Esophagus muscularis mucosa (tissue), 4 donors: ENCODE measurements at regions not wholly inside any gene's neighbourhood (a gene's known extent, or its start where the extent isn't known, plus 50 kb on each side); places are given as distances from the start of the nearest gene placed in this dataset.

Experiments
- DNase-seq: peaks from one replicate; pipeline ENCODE4 v3.0.0-alpha.2; 2017; ENCODE audit errors: extremely low spot score
- H3K27ac ChIP-seq, 4 donors: fragments of 200-600 bp; sonication (generic); replicated peaks in 1 of 4; 1 replicate in 3 of 4; 2 replicates in 1 of 4; pipeline ENCODE4 v1.5.1; 2016 to 2019; ENCODE audit warnings: mild to moderate bottlenecking in 1 of 4
- H3K27me3 ChIP-seq, 4 donors: fragments of 200-600 bp; sonication (generic); one replicate each; pipeline versions ENCODE4 v1.5.1 to v1.6.0; 2016 to 2019
- H3K36me3 ChIP-seq, 4 donors: fragments of 200-600 bp; sonication (generic); one replicate each; pipeline ENCODE4 v1.5.1; 2016 to 2019
- H3K4me1 ChIP-seq, 4 donors: fragments of 200-600 bp; sonication (generic); one replicate each; pipeline ENCODE4 v1.5.1; 2016 to 2019
- H3K4me3 ChIP-seq, 4 donors: fragments of 200-600 bp; sonication (generic); 1 replicate in 2 of 4; 2 replicates in 2 of 4; pipeline ENCODE4 v1.5.1; 2016 to 2019; ENCODE audit warnings: mild to moderate bottlenecking in 4 of 4, moderate library complexity in 1 of 4
- H3K9me3 ChIP-seq, 4 donors: fragments of 200-600 bp; sonication (generic); 1 replicate in 3 of 4; 2 replicates in 1 of 4; pipeline ENCODE4 v1.5.1; 2016 to 2019
- EP300 ChIP-seq: sonication (generic); formaldehyde crosslinking; IDR thresholded peaks from one replicate; pipeline ENCODE4 v1.6.1; 2017; ENCODE audit warnings: antibody characterized with exemption
- POLR2A ChIP-seq: fragments of 450-650 bp; IDR thresholded peaks from one replicate; pipeline ENCODE4 v1.6.1; 2017; ENCODE audit warnings: antibody characterized with exemption, moderate library complexity, mild to moderate bottlenecking, low read depth
- POLR2AphosphoS5 ChIP-seq, 2 donors: sonication (generic); formaldehyde crosslinking; IDR thresholded peaks; one replicate each; pipeline ENCODE4 v1.6.1; 2017; ENCODE audit warnings: antibody characterized with exemption in 2 of 2
- WGBS: methylation state at CpG from one replicate; pipeline ENCODE4 v1.1.5; 2018; 5-methylcytosine and 5-hydroxymethylcytosine counted together
- intact Hi-C: fragments of 100-400 bp; cut with DNase I; formaldehyde crosslinking; loops from one replicate; pipeline ENCODE4 v1.15.1; 2023
- TF ChIP-seq, protein P1 (sequence below), 3 experiments: fragments of 200-600 bp in 2 of 3; fragments of 450-650 bp in 1 of 3; sonication (generic) in 2 of 3; IDR thresholded peaks; one replicate each; pipeline ENCODE4 v1.5.1; 2017 to 2019; ENCODE audit warnings: antibody characterized with exemption in 3 of 3, mild to moderate bottlenecking in 2 of 3, moderate library complexity in 1 of 3

DNA sequence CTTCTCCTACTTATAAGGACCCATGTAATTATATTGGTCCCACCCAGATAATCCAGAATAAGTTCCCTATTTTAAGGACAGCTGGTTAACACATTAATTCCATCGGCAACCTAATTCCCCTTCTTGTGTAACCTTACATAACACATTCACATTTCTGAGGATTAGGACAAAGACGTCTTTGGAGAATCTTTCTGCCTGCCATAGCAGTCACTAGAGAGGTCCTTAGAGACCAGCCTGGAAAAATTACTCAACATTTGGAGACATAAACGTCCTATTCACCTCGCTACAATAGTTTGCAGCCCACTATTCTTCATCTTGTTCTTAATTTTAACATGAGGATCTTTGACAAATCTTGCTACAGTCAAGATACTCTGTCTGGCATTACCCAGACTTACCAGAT, 100.1 kb downstream of the MAFB start:
- WGBS = 79% methylated on average over 4 of the region's 4 CpGs
- Histone ChIP-seq H3K4me3 (no peak overlapping the region), H3K4me1 (no peaks in the 10 kb centered on the region), H3K9me3 (no peaks in the 10 kb centered on the region), H3K36me3 (no peaks in the 10 kb centered on the region), H3K27ac (no peak overlapping the region), H3K27me3 (peaks cover 0 to 6% (median 0%) of the 10 kb centered on the region in 4 donors)
- TF ChIP-seq EP300 (no peak), POLR2A (no peak), POLR2AphosphoS5 (IDR thresholded peaks at IDR 0.05) (no peak)
- TF ChIP-seq, protein P1, sequence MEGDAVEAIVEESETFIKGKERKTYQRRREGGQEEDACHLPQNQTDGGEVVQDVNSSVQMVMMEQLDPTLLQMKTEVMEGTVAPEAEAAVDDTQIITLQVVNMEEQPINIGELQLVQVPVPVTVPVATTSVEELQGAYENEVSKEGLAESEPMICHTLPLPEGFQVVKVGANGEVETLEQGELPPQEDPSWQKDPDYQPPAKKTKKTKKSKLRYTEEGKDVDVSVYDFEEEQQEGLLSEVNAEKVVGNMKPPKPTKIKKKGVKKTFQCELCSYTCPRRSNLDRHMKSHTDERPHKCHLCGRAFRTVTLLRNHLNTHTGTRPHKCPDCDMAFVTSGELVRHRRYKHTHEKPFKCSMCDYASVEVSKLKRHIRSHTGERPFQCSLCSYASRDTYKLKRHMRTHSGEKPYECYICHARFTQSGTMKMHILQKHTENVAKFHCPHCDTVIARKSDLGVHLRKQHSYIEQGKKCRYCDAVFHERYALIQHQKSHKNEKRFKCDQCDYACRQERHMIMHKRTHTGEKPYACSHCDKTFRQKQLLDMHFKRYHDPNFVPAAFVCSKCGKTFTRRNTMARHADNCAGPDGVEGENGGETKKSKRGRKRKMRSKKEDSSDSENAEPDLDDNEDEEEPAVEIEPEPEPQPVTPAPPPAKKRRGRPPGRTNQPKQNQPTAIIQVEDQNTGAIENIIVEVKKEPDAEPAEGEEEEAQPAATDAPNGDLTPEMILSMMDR (IDR thresholded peaks at IDR 0.05) = no peak
- no peak for DNase-seq
- intact Hi-C loops = no loop called here

DNA sequence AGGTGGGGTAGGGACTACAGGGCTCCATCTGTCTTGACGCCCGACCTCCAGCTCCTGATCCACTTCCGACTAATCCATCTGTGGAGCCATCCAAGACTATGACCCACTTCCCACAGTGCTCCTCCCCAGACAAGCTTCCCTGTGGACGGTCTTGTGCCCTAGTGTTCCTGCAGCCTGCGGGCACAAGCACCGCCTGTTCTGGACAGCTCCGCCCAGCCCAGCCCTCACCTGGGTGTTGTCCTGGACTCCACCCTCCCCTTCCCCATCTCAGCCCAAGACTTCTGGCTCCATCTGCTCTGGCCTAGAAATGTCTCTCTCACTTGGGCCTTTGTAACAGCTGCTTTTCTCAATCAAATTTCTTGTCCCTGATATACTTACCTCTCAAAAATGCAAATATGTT, 102.0 kb downstream of the MAFB start:
- Histone ChIP-seq H3K36me3 (no peaks in the 10 kb centered on the region), H3K9me3 (no peaks in the 10 kb centered on the region), H3K4me1 (no peaks in the 10 kb centered on the region), H3K4me3 (no peak overlapping the region), H3K27ac (no peak overlapping the region), H3K27me3 (peaks cover 0 to 6% (median 0%) of the 10 kb centered on the region in 4 donors)
- 69% methylated on average over 7 of the region's 7 CpGs for WGBS
- TF ChIP-seq POLR2AphosphoS5 (IDR thresholded peaks at IDR 0.05) (no peak), EP300 (no peak), POLR2A (no peak)
- TF ChIP-seq, protein P1 (IDR thresholded peaks at IDR 0.05) = no peak
- no peak for DNase-seq
- intact Hi-C loops = no loop called here

GRCh38 chr20:40584130-40584809, 104.8 kb downstream of the MAFB start:
- TF ChIP-seq, protein P1 (IDR thresholded peaks at IDR 0.05) = no peak
- TF ChIP-seq EP300 (no peak), POLR2A (no peak), POLR2AphosphoS5 (IDR thresholded peaks at IDR 0.05) (no peak)
- DNase-seq = no peak
- H3K27ac ChIP-seq = no peak overlapping the region
- no peak overlapping the region for H3K4me3 ChIP-seq
- peaks cover 0 to 6% (median 0%) of the 10 kb centered on the region in 4 donors for H3K27me3 ChIP-seq
- no peaks in the 10 kb centered on the region for H3K36me3 ChIP-seq
- H3K4me1 ChIP-seq = no peaks in the 10 kb centered on the region
- intact Hi-C loops = no loop called here
- WGBS = 54% methylated on average over 2 of the region's 3 CpGs
- no peaks in the 10 kb centered on the region for H3K9me3 ChIP-seq

- Histone ChIP-seq H3K27me3 (peaks cover 0 to 6% (median 0%) of the 10 kb centered on the region in 4 donors), H3K27ac (no peak overlapping the region), H3K4me1 (no peaks in the 10 kb centered on the region), H3K4me3 (no peak overlapping the region), H3K9me3 (no peaks in the 10 kb centered on the region), H3K36me3 (no peaks in the 10 kb centered on the region)
- intact Hi-C loops = no loop called here
- 84% methylated on average over 7 of the region's 7 CpGs for WGBS
- TF ChIP-seq EP300 (no peak), POLR2AphosphoS5 (IDR thresholded peaks at IDR 0.05) (no peak), POLR2A (no peak)
- TF ChIP-seq, protein P1 (IDR thresholded peaks at IDR 0.05) = no peak
- DNase-seq = no peak
Observed at GRCh38 chr20:40583636-40584035, 105.4 kb downstream of the MAFB start.

DNA sequence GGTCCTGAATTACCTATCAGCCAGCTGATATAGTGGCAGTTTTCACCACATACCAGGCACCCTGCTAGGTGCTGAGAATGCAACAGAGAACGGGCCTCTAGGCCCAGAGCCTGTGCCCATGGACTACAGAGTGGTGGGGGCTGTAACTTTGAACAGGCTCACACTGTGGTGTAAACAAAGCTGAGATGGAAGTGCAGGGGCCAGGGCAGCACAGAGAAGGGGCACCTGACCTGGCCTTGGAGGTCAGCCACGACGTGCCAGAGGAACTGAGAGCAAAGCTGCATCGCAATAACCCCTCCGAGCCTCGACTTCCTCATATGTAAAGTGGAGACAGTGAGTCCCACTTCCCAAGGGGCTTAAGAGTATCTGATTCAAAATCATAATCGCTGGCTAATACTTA, 105.8 kb downstream of the MAFB start:
- WGBS = 74% methylated on average over 7 of the region's 7 CpGs
- TF ChIP-seq EP300 (no peak), POLR2A (no peak), POLR2AphosphoS5 (IDR thresholded peaks at IDR 0.05) (no peak)
- TF ChIP-seq, protein P1 (IDR thresholded peaks at IDR 0.05) = no peak
- Histone ChIP-seq H3K27me3 (peaks cover 0 to 2% (median 0%) of the 10 kb centered on the region in 4 donors), H3K4me3 (no peak overlapping the region), H3K27ac (no peak overlapping the region), H3K4me1 (no peaks in the 10 kb centered on the region), H3K9me3 (no peaks in the 10 kb centered on the region), H3K36me3 (no peaks in the 10 kb centered on the region)
- DNase-seq = no peak
- intact Hi-C loops = no loop called here
